IPS-20b (cell line): ENCODE measurements at regions not wholly inside any gene's neighbourhood (a gene's known extent, or its start where the extent isn't known, plus 50 kb on each side); places are given as distances from the start of the nearest gene placed in this dataset.
"Not testable (repeated sequence)": the region's sequence is repeated elsewhere in the genome, so short reads cannot be mapped to it uniquely, and the experiment has no call there.

Experiments
- H3K27ac ChIP-seq: one replicate; pipeline ENCODE4 v1.5.1; 2013; ENCODE audit warnings: low read length
- H3K27me3 ChIP-seq: 2 replicates; pipeline ENCODE4 v1.6.1; 2013; ENCODE audit warnings: mild to moderate bottlenecking, low read length, inconsistent platforms; ENCODE audit not compliant: insufficient read depth
- H3K36me3 ChIP-seq: 2 replicates; pipeline ENCODE4 v1.6.1; 2013; ENCODE audit warnings: low read depth, mild to moderate bottlenecking, inconsistent platforms, low read length, moderate library complexity; ENCODE audit not compliant: insufficient read depth
- H3K4me1 ChIP-seq: 2 replicates; pipeline ENCODE4 v1.6.1; 2013; ENCODE audit warnings: mild to moderate bottlenecking, control low read depth, inconsistent platforms, low read length, moderate library complexity; ENCODE audit not compliant: insufficient read depth
- H3K4me3 ChIP-seq: 2 replicates; pipeline ENCODE4 v1.5.1; 2013; ENCODE audit warnings: mild to moderate bottlenecking, low read length, inconsistent platforms
- H3K9ac ChIP-seq: 2 replicates; pipeline ENCODE4 v1.6.1; 2013; ENCODE audit warnings: low read depth, mild to moderate bottlenecking, inconsistent platforms, low read length, moderate library complexity
- H3K9me3 ChIP-seq: 2 replicates; pipeline ENCODE4 v1.6.1; 2013; ENCODE audit warnings: mild to moderate bottlenecking, low read depth, low read length, inconsistent platforms; ENCODE audit not compliant: insufficient read depth

DNA sequence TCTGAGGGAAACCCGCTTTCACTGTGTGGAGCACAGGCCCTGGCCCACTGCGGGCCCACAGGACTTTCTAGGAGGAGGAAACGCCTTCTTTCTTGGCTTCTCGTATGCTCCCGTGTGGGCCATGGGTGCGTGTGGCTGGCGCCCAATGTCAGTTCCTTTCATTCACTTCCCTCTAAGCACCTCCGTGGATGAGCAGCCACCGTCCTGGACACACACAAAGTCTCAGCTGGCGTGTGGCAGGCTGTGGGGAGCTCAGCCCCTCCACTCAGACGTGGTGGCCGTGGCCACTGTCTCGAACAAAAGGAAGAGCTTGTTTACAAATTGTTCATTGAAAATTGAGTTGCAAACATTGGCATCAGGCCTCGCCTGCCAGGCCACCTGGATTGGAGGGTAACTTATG lies 240.0 kb upstream of the SGCG start:
- H3K27me3 ChIP-seq, result no peaks in the 10 kb centered on the region
- no peak overlapping the region for H3K27ac ChIP-seq
- H3K9ac ChIP-seq, result no peak overlapping the region
- H3K4me1 ChIP-seq, result no peaks in the 10 kb centered on the region
- no peaks in the 10 kb centered on the region for H3K9me3 ChIP-seq
- no peaks in the 10 kb centered on the region for H3K36me3 ChIP-seq
- H3K4me3 ChIP-seq, result no peak overlapping the region

DNA sequence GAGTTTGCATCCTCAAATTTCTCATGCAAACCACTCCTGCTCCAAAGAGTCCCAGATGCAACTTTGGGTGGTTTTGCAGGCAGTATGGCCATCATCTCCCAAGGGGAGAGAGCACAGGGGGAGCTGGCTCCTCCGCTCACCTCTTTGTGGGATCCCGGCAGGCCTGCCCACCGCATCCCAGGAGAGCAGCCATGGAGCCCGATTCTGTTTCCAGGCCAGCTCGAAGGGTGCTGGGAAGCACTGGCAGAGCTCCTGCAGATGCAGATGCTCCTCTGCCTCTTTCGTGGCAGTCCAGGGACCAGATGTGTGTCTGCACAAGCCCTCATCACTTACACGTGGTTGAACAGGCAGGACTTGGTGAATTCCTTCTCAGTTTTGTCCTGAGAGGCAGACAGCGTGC lies 239.3 kb upstream of the SGCG start:
- H3K9me3 ChIP-seq, H3K4me1 ChIP-seq, H3K36me3 ChIP-seq, H3K9ac ChIP-seq, H3K27ac ChIP-seq, H3K27me3 ChIP-seq, H3K4me3 ChIP-seq: not testable (repeated sequence)

DNA sequence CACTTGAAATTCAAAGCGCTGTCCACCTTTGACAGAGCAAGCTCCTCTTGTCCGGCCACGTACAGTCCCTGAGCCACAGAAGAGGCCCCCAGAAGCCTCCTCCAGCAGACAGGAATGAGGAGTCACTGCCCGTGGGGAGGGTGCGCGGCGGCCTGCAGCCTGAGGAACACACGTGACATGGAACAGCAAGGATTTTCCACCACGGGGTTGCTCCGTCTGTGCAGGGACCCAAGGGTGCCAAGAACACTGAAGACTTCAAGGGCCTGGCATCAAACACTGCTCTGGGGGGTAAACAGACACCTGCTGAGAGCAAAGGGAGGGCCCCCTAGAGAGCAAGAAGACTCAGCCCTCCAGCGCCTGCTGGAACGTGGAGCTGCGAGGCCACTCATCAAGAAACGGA lies 237.9 kb upstream of the SGCG start:
- not testable (repeated sequence) for H3K4me3 ChIP-seq, H3K27me3 ChIP-seq, H3K4me1 ChIP-seq, H3K36me3 ChIP-seq, H3K9me3 ChIP-seq, H3K27ac ChIP-seq, H3K9ac ChIP-seq

DNA sequence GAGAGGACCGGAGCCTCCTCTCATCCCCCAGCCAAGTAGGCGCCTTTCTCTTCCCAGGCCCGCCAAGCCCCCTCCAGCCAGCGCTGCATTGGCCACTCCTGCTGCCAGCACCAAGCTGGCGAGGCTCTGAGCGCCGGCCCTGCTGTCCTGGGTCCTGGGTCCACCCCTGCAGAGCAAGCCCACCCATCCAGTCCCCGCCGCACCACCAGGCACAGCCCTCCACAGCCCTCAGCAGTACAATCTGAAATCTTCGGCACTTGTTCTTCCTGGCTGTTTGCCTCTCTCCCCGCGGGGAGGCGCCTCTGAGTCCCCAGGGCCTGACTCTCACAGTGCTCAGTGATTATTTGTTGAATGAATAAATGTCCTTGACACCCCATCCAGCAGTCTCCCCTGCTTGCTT lies 236.4 kb upstream of the SGCG start:
- no peaks in the 10 kb centered on the region for H3K27me3 ChIP-seq
- no peaks in the 10 kb centered on the region for H3K36me3 ChIP-seq
- H3K9ac ChIP-seq, result no peak overlapping the region
- H3K9me3 ChIP-seq, result no peaks in the 10 kb centered on the region
- H3K4me3 ChIP-seq, result no peak overlapping the region
- H3K27ac ChIP-seq, result no peak overlapping the region
- no peaks in the 10 kb centered on the region for H3K4me1 ChIP-seq

DNA sequence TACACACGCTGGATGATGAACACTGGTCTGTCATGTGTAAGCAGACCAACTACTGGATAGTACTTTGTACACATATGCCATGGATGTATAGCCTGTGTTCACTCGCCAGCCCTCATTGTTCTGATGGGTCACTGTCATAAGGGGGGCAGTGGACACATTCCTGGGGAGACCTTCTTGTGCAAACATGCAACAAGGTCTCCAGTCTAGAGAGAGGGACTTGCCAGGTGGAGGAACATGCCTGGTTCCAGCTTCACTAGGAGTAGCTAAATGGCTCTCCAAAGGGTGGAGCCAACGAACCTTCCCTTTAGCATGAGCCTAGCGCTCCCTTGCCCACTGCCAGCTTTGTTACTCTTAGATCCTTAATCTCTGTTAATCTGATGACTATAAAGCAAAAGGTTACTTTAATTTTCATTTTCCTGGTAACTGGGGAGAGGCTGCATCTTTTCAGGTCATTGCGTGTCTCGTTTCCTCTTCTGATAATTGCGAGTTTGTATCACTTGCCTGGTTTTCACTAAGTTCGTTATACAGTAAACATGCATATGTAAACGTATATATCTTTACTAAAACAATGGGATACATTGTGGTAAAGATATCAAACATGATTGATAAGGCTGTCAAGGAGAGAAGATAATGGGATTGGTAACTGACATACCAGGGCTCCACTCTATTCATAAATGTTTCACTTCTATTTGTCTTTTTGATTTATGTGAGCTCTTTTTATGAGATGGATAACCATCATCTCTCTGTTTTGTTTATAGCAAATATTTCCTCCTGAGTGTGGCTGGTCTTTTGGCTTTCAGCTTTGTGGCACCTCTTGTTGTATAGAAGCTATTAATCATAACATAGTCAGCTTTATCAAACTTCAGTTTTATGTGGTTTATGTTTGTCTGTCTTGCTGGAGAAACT lies 235.2 kb upstream of the SGCG start:
- Histone ChIP-seq H3K9me3 (no peaks in the 10 kb centered on the region), H3K27me3 (no peaks in the 10 kb centered on the region), H3K27ac (no peak overlapping the region), H3K4me3 (no peak overlapping the region), H3K4me1 (no peaks in the 10 kb centered on the region), H3K36me3 (no peaks in the 10 kb centered on the region), H3K9ac (no peak overlapping the region)

DNA sequence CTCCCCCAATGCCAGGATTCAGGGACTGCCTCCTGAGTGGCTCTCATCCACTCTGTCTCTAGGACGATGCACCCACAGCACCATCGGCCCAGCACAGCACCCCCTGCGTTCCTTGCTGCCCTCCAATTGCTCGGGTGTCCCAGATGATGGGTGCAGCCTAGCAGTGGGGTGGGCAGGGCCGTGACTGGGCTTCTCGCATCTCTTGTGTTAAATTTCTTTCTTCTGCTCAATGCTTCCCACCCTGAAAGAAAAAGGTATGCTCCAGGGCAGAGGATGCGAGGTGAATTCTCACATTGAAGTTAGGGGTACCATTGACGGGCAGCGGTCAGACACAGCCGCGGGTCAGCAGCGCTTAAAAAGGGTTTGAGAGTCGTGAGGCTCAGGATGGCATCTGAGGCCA lies 232.4 kb upstream of the SGCG start:
- H3K4me1 ChIP-seq, result no peaks in the 10 kb centered on the region

DNA sequence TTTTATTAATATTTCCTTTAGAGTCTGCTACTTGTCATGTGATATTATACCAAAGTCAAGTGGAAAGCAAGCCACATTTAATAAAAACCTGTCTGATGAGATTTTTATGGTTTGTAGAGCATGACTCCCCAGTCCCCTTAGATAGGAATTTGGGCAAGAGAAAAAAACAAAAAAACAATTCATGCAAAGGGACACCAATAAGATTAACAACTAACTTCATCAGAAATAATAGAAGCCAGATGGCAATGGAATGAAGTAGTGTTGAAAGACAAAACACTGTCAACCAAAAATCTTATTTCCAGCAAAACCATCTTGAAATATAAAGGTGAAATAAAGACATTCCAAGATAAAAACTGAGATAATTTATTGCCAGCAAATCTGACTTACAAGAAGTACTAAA lies 228.8 kb upstream of the SGCG start:
- H3K27ac ChIP-seq, H3K9ac ChIP-seq, H3K4me1 ChIP-seq, H3K36me3 ChIP-seq, H3K27me3 ChIP-seq, H3K4me3 ChIP-seq: not testable (repeated sequence)
- peaks cover 16% of the 10 kb centered on the region for H3K9me3 ChIP-seq

More for the DNA sequence above, 232.4 kb upstream of the SGCG start:
- Histone ChIP-seq H3K36me3 (no peaks in the 10 kb centered on the region), H3K27ac (no peak overlapping the region), H3K27me3 (no peaks in the 10 kb centered on the region), H3K4me3 (no peak overlapping the region), H3K9ac (no peak overlapping the region), H3K9me3 (peaks cover 16% of the 10 kb centered on the region)

DNA sequence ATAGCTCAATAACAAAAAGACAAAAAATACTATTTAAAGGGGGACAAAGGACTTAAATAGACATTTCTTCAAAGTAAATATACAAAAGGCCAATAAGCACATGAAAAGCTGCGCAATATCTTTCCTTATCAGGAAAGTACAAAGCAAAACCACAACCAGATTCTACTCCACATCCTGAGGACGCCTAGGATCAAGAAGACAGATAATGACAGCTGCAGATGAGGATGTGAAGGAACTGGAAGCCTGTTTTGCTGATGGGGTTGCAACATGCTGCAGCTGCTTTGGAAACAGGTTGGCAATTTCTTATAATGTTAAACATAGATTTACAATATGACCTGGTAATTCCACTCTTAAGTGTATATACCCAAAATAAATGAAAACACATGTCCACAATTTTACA lies 225.6 kb upstream of the SGCG start:
- H3K9me3 ChIP-seq, result peaks cover 16% of the 10 kb centered on the region
- not testable (repeated sequence) for H3K4me3 ChIP-seq, H3K27ac ChIP-seq, H3K4me1 ChIP-seq, H3K9ac ChIP-seq, H3K27me3 ChIP-seq, H3K36me3 ChIP-seq

DNA sequence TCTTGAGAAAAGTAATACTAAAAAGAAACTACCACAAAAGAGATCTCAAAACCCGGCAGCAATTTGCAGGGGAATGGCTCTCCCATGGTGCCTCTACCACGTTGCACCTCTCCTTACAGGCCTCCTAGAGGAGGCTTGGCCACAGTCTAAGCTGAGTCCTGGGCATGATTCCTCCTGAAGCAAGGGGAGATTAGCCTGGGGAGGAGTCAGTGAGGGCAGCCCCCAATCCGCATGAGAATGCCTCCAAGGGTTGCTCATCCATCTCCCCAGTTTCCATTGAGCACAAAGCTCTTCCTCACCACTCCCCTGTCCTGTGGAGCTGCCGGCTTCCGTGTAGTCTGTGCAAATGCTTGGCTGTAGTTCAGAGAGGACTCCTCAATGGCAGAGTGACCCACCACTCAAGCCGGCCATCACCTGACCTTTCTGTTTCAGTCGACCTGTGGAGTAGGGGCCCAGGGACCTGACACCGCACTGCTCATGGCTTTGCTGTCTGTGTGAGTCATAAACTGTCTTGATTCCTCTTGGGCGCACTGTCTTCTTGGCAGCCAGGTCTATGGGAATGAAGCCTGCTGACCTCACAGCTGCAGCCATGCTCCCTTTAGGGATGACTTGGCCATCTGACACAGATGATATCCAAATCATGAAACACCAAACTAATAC lies 224.2 kb upstream of the SGCG start:
- H3K27ac ChIP-seq, H3K4me3 ChIP-seq, H3K27me3 ChIP-seq, H3K4me1 ChIP-seq, H3K36me3 ChIP-seq, H3K9ac ChIP-seq: not testable (repeated sequence)
- peaks cover 12% of the 10 kb centered on the region for H3K9me3 ChIP-seq

DNA sequence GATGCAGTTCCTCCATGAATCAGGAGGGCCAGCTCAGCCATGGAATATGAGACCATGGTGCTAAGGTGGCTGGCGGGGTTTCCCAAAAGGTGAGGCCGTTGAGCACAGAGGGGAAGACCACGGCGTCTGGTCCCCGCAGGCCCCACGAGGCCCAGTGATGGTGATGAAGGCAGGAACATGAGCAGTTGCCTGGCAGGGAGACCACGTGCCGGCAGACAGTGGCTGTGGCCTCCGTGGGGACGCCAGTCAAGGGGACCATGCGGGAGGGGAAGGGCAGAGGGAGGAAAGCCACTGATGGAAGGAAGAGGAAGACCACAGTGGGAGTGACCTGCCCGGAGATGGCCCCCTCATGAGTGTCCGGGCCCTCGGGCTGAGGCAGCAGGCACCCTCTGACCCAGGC lies 220.9 kb upstream of the SGCG start:
- not testable (repeated sequence) for H3K9ac ChIP-seq, H3K27me3 ChIP-seq, H3K9me3 ChIP-seq

DNA sequence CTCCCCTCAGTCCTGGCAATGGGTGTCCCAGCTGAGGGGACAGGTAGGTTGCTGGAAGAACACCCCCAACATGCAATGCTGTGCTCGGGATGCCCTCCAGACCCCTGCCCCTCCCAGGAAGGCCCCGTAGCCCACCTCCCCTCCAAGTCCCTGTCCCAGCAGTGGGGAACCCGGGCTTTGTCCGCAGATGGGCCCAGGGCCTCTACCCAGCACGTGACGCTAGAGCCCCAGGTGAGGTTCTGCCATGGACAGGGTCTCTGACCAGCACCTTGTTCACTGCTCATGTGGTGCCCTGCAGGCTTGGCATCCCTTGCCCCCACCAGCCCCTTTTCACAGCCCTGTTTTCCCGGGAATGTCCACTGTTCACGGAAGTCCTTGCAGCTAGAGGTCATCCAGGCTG lies 220.0 kb upstream of the SGCG start:
- Histone ChIP-seq H3K9ac (no peak overlapping the region), H3K27me3 (no peaks in the 10 kb centered on the region), H3K4me3 (no peak overlapping the region), H3K9me3 (no peaks in the 10 kb centered on the region), H3K4me1 (no peaks in the 10 kb centered on the region; the same call in 1 of the 2 replicates), H3K27ac (no peak overlapping the region), H3K36me3 (no peaks in the 10 kb centered on the region)

More for the DNA sequence above, 220.9 kb upstream of the SGCG start:
- not testable (repeated sequence) for H3K4me1 ChIP-seq, H3K36me3 ChIP-seq, H3K27ac ChIP-seq, H3K4me3 ChIP-seq

DNA sequence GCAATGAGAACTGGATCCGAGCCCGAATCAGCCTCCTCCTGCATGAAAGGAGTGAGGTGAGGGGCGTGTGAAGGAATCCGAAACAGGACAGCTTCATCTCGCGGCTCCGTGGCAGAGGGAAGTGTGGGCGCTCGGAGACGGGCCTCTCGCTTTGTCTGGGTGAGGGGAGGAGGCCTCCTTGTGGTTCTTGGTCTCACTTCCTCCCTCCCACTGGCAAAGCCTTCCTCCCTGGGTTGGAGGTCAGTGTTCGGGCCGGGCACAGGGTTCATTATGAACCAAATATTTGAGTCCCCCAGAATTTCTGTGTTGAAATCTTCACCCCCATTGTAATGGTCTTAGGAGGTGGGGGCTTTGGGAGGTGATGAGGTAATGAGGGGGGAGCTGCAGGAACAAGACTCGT lies 219.4 kb upstream of the SGCG start:
- not testable (repeated sequence) for H3K4me1 ChIP-seq, H3K9ac ChIP-seq, H3K36me3 ChIP-seq, H3K27me3 ChIP-seq, H3K9me3 ChIP-seq, H3K27ac ChIP-seq, H3K4me3 ChIP-seq
